GM18502 (cell line): ENCODE measurements at regions not wholly inside any gene's neighbourhood (a gene's known extent, or its start where the extent isn't known, plus 50 kb on each side); places are given as distances from the start of the nearest gene placed in this dataset.
"Not testable (repeated sequence)": the region's sequence is repeated elsewhere in the genome, so short reads cannot be mapped to it uniquely, and the experiment has no call there.

Experiments used
- ATAC-seq: cut with Tn5 transposase; IDR thresholded peaks from one replicate; pipeline ENCODE4 v1.9.1; 2021; ENCODE audit warnings: mild to moderate bottlenecking; ENCODE audit not compliant: unreplicated experiment, poor library complexity

DNA sequence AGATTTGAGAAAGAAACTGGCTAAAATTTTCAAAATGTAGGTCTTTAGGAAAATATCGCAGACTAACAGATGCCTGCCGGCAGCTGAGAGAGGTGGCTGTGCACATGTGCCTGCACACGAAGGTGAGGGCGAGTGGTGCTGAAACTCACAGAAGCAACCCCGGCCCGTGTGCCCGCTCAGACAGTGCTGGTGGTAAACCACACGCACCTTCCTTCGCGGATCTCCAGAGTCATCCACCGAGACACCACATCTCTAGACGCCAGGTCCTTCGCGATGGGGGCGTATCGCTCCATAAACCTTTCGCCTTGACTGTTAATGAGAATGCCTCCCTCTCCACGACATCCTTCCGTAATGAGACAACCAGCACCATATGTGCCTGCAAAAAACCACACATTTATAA, 68.5 kb upstream of the TNK2 start:
- ATAC-seq = not testable (repeated sequence)

DNA sequence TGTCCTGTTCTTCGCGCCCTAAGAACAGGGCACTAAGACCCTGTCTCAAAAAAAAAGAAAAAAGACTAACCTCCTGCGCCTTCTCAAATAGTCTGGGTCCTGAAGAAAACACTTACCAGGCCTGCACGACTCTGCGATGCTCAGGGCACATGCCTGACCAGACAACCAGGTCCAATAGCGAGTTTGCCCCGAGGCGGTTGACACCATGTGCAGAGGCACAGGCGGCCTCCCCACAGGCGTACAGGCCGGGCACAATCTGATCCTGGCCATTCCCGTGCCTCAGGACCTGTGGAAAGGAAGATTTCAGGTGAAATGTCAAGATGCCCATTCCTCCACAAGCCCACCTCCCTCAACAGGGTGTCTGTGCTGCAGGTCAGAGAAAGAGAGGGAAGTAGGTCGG, 65.9 kb upstream of the TNK2 start:
- ATAC-seq = not testable (repeated sequence)

DNA sequence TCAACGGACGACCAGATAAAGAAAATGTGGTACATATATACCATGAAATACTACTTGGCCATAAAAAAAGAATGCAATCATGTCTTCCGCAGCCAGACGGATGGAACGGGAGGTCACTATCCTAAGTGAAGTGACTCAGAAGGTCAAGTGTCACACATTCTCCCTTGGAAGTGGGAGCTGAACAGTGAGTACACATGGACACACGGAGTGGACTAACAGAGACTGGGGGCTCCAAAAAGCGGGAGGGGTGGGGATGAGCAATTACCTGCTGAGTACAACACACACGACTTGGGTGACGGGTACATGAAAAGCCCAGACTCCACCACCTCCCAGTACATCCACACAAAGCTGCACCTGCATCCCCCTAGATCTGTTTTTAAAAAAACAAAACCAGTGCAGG, 62.5 kb upstream of the TNK2 start:
- ATAC-seq = not testable (repeated sequence)

DNA sequence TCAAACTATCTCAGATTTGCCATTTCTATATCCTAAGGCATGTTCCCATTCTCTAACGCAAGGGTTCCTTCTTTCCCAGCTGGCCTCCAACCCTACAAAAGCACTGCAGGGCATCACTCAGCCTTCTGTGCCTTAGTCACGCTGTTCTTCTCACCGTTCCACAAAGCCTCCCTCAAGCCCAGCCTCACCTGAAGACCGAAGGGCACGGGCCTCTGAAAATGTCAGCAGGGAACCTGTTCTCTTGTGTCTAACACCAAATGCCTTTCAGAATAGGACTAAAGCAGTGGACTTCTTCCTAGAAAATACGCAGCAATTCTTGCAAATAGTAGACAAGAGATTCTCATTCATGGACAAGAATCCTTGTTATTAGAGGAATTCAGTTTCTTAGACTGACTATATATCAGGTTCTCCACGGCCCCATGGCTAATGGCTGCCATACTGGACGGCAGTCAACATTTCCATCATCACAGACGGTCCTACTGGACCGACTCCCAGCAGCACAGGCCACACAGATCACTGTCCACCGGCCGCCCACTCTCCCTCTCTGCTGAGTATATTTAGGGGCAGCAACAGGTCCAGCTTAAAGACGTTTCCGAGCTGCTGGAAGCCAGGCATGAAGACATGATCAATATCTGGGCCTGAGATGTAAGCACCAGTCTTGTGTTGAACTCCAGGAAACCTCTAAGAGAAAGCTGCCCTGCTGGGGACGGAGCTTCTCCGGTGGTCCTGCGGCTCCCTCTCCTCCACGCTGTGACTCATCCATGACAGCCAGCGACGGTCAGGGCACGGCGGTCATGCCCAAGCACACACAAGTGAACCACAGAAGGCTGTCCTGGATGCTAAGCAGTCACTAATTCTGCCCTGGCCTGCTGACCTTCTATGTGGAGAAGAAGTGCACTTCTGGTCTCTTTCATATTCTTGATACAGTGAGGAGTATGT, 61.8 kb upstream of the TNK2 start:
- ATAC-seq = not testable (repeated sequence)

DNA sequence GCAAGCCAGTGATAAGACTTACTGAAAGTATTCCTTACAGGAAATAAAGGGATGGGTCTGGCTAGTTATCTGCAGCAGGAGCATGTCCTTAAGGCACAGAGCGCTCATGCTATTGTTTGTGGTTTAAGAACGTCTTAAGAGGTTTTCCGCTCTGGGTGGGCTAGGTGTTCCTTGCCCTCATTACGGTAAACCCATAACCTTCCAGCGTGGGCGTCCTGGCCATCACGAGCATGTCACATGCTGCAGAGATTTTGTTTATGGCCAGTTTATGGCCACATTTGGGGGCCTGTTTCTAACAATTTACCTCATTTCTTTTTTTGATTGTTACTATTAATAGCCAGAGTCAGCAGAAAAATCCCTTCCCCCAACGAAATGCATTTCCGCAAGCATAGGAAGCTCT, 61.0 kb upstream of the TNK2 start:
- ATAC-seq = not testable (repeated sequence)

DNA sequence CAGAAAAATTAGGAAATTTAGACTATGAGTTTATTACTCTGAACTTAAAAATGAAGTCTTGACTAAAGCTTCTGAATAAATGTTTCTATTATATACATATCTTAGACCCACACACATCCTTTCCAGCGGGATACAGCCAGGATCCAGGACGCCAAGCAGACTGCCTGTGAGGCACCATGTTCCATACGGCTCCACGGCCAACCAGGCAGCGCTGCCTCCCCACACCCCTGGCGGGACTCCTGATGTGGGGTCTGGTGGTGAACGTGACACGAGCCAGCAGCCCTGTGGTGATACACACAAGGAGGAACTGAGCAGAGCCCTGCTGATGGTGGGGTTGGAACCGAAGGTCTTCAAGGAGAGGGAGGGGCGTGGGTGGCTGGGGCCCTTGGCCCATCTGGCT, 59.8 kb upstream of the TNK2 start:
- ATAC-seq = not testable (repeated sequence)

DNA sequence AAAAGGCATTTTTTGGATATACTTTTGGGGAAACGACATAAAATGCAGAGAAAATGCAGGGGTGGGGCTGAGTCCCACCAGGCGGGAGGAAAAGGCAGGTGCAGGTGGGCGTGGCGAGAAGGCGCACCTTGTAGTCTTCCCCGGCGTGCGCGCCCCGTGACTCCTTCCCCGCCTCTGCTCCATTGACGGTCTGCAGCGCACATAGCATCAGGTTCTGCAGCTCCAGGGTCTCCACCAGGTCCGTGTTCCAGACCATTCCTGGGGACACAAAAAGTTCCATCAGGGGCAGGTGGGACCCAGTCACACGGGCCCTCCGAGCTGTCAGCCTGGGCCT, 59.0 kb upstream of the TNK2 start:
- ATAC-seq = not testable (repeated sequence)

DNA sequence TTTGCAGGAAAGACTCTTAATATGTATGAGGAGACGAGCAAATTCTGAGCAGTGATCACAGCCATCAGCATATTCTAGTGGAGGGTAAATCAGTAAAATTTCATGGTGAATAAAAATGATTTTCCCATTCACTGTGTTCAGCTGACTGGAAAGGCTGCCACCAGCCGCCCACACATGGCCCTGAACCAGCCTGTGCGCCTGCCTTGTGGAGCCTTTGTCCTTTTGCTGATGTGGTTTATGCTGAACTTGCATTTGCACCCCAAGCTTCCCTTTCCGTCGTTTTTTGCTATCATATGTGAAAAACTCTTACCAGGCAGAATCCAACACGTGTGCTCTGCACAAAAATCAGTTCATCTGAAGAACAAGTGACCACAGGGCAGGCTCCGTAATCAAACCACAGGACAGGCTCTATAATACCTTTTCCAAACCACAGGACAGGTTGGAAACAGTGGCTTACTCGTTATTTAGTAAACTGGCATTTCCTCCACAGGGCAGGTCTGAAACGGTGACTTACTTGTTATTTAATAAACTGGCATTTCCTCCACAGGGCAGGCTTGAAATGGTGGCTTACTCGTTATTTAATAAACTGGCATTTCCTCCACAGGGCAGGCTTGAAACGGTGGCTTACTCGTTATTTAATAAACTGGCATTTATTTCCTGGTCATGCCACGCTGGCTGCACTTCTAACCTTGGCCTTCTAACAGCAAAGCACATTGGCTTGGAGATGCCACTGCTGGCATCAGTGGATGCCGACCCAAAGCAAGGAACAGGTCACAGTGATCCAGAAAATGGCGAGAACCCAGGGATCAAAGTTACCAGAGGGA, 58.4 kb upstream of the TNK2 start:
- ATAC-seq = not testable (repeated sequence)

DNA sequence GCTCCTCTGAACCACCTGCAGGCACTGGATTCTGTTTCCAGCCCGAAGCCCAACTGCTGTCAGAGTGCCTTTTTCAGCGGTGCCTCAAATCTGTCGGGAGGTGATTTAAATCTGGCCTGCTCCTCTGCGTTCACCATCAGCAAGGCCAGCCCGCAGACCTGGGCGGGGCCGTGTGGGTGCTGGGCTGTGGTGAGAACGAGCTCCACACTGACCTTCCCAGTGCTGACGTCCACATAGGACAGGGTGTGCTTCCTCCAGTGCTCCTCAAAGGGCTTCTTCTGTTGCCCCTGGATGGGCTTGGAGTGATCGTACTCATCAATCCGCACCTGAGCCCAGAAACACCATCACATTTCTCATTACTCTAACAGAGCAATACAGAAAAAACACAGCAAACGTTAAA, 56.9 kb upstream of the TNK2 start:
- ATAC-seq = not testable (repeated sequence)

DNA sequence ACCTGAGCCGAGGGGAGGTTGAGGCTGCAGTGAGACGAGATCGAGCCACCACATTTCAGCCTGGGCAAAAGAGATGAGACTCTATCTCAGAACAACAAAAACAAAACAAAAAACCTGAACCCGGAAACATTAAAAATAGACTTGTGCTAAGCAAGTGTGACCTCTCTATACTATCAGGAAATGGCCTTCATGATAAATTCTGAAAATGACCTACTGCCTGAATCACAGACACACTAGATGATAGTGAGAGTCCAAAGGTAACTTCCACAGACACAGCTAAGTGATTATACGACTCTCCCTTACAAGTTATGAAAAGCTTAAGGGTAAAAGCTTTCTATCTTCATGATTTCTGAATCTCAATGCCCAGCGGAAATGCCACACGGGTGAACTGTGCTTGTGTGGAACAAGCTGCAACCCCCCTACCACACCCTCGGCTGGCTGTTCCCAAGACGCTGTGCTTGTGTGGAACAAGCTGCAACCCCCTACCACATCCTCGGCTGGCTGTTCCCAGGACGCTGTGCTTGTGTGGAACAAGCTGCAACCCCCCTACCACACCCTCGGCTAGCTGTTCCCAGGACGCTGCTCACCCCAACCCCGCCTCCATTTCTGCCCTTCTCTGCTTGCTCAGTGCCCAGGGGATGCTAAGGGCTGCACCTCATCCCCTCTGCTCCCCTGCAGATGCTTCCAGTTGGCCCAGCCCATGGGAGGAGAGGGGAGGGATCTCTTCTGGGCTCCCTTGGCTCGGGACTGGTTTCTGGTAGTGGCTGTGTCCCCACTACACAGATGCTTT, 56.2 kb upstream of the TNK2 start:
- not testable (repeated sequence) for ATAC-seq

DNA sequence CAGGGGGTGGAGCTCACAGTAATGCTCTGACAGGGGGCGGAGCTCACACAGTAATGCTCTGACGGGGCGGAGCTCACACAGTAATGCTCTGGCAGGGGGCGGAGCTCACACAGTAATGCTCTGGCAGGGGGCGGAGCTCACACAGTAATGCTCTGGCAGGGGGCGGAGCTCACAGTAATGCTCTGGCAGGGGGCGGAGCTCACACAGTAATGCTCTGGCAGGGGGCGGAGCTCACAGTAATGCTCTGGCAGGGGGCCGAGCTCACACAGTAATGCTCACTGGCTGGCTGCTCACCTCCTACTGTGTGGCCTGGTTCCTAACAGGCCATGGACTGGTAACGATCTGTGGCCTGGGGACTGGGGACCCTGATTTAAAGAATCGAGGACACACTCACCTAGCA, 53.9 kb upstream of the TNK2 start:
- not testable (repeated sequence) for ATAC-seq

DNA sequence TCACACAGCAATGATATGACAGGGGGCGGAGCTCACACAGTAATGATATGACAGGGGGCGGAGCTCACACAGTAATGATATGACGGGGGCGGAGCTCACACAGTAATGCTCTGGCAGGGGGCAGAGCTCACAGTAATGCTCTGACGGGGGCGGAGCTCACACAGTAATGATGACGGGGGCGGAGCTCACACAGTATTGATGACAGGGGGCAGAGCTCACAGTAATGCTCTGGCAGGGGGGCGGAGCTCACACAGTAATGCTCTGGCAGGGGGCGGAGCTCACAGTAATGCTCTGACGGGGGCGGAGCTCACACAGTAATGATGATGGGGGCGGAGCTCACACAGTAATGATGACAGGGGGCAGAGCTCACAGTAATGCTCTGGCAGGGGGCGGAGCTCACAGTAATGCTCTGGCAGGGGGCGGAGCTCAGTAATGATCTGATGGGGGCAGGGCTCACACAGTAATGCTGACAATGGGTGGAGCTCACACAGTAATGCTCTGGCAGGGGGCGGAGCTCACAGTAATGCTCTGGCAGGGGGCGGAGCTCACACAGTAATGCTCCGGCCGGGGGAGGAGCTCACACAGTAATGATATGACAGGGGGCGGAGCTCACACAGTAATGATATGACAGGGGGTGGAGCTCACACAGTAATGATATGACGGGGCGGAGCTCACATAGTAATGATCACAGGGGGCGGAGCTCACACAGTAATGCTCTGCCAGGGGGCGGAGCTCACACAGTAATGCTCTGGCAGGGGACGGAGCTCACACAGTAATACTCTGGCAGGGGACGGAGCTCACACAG, 52.8 kb upstream of the TNK2 start:
- ATAC-seq = not testable (repeated sequence)

DNA sequence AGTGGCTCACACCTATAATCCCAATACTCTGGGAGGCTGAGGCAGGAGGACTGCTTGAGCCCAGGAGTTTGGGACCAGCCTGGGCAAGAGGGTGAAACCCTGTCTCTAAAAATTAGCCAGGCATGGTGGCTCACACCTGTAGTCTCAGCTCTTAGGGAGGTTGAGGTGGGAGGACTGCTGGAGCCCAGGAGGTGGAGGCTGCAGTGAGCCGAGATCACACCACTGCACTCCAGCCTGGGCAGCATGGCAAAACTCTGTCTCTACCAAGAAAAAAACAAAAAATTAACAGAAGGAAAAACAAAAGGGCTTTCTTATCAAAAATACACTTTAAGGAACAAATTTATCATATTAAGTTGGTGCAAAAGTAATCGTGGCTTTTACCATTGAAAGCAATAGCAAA, 51.8 kb upstream of the TNK2 start:
- ATAC-seq = not testable (repeated sequence)

DNA sequence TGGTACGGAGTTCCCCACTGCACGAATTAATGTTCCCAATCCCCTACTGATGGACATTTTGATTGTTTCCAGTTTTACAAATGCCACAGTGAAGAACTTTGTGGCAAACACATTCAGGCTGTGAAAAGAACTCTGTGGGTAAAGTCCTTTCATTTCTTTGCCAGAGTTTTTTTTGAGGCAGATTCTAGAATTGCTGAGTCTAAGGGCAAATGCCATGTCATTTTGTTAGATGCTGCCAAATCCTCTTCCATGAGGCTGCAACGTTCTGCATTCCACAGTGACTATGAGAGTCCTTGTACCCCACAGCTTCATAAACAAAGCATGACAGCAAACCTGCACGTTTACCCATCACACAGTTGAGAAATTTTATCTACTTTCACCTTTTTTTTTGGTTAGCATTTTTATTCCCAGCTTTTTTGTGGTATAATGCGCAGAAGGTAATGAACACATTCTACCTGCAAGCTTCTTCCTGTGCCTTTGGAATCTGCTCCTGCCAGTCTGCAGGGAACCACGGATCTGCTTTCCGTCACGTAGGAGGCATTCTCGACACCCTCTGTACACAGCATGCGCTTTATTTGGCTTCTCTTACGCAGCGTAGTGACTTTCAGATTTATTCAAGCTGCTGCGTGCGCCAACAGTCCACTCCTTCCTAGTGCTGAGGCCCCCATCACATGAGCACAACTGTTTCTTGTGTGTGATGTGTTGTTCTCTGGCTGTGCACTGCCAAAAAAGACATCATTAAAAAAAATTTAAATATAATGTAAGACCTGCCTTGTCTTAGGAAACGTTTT, 51.2 kb upstream of the TNK2 start:
- not testable (repeated sequence) for ATAC-seq

DNA sequence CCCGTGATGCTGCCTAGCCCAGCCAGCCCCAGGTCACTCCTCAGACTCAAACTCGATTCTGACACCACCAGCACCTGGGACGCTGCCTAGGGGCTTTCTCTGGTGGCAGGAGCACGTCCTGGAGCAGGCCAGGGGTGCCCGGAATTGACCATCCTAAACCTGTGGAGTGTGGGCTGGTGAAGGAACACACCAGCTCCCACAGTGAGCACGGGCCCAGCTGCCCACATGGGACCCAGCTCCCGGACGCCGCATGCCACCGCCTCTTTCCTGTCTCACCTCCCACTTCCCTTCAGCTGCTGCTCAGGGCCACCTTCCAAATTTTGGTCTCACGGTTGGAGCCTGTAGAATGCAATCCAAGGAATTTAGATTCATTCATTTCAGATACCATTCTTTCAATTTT, 50.4 kb upstream of the TNK2 start:
- ATAC-seq = not testable (repeated sequence)
